VCaP (cell line): ENCODE measurements at regions not wholly inside any gene's neighbourhood (a gene's known extent, or its start where the extent isn't known, plus 50 kb on each side); places are given as distances from the start of the nearest gene placed in this dataset.

Experiments used
- H3K27ac ChIP-seq: fragments of 450-650 bp; 2 replicates; pipeline ENCODE4 v1.5.1; 2017
- TF ChIP-seq, protein P1 (sequence below): fragments of 450-650 bp; conservative IDR thresholded peaks from 2 replicates; pipeline ENCODE4 v1.5.1; 2017; ENCODE audit warnings: mild to moderate bottlenecking, moderate library complexity

DNA sequence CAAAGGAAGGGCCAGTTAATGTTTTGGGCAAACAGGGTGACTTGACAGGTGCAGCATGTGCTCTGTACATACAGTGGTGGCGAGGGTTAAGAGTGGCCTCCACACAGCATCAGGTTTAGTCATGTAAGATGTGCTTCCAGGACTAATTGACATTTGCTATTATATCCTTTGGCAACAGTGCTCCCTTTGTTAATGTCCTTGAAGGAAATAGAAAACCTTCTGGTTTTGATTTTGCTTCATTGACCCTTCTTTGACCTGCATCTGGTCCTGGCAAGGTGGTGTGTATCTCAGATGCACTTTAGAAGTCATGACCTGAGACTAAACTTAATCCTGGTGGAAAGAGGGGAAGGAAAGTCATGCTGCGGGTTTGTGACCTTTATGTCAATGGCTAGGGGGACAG is 440.0 kb downstream of the ENC1 start:
- no peak overlapping the region for H3K27ac ChIP-seq
- TF ChIP-seq, protein P1, sequence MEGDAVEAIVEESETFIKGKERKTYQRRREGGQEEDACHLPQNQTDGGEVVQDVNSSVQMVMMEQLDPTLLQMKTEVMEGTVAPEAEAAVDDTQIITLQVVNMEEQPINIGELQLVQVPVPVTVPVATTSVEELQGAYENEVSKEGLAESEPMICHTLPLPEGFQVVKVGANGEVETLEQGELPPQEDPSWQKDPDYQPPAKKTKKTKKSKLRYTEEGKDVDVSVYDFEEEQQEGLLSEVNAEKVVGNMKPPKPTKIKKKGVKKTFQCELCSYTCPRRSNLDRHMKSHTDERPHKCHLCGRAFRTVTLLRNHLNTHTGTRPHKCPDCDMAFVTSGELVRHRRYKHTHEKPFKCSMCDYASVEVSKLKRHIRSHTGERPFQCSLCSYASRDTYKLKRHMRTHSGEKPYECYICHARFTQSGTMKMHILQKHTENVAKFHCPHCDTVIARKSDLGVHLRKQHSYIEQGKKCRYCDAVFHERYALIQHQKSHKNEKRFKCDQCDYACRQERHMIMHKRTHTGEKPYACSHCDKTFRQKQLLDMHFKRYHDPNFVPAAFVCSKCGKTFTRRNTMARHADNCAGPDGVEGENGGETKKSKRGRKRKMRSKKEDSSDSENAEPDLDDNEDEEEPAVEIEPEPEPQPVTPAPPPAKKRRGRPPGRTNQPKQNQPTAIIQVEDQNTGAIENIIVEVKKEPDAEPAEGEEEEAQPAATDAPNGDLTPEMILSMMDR = no peak

DNA sequence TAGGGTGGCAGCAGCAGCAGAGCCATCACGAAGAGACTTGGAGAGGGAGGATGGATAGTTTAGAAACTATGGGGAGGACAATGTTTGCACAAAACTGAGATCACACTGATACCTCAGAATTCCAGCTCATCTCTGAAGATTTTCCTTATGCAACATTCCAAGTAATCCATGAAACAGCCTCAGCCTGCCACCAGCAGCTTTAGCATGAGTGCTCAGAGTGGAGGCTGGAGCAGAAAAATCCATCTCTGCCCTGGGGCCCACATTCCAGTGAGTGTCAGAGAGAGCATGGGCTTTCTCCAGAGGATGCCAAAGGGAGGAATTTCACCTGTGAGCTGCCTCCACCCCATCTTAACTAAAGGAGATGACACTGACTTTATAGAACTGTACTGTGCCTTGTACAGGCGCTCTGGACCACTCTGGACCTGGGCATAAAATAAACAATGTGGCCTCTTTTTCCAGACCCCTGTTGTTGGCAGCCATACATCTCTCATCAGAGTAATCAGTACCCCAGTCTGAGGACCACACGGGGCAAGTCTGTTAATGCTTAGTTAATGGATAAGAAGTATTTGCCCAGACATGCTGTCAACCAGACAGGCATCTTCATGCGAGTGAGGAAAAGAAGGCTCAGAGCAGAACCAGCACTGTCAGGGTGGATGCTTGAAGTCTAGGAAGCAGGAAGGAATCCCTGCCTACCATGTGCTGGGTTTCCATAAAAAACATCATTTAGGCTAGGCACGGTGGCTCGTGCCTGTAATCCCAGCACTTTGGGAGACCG is 440.9 kb downstream of the ENC1 start:
- TF ChIP-seq, protein P1 = no peak
- no peak overlapping the region for H3K27ac ChIP-seq

- TF ChIP-seq, protein P1 = no peak
- no peak overlapping the region for H3K27ac ChIP-seq
These were observed 441.5 kb downstream of the ENC1 start for GRCh38 chr5:74199005-74199404.

DNA sequence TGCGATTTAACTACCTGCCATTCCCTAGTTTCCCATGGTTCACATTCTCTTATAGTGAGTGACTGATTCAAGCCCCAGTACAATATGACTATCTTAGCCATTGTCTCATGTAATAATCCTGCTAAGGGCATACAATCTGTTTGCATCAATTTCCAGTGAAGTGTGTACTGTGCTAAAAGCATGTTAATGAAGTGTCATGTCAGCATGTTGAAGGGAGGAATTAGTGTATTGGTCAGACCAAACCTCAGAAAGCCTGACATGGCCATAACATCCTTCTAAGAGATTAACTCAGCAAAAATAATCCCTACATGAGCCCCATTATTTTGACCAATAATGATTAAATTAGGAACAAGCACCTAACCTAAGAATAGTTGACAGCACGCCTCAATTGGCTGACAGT is 442.4 kb downstream of the ENC1 start:
- TF ChIP-seq, protein P1 = no peak
- no peak overlapping the region for H3K27ac ChIP-seq

GRCh38 chr5:74196233-74196632 is 444.3 kb downstream of the ENC1 start:
- TF ChIP-seq, protein P1 = no peak
- no peak overlapping the region for H3K27ac ChIP-seq

DNA sequence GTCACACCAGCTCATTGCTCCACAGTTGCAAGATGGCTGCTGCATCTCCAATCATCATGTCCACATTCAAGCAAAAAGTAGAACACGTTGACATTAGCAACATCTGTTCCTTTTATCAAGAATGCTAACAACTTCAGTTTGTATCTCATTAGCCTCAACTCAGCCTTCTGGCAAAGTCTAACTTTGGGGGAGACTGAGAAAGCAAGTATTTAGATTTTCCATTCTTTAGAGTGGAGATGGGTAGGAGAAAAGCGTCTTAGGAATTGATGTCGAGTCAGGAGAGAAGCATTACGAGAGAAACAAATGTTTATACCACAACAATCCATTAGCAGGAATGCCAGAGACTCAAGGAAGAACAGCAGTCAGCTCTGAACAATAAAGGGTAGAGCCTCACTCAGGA is 446.3 kb downstream of the ENC1 start:
- TF ChIP-seq, protein P1 = no peak

DNA sequence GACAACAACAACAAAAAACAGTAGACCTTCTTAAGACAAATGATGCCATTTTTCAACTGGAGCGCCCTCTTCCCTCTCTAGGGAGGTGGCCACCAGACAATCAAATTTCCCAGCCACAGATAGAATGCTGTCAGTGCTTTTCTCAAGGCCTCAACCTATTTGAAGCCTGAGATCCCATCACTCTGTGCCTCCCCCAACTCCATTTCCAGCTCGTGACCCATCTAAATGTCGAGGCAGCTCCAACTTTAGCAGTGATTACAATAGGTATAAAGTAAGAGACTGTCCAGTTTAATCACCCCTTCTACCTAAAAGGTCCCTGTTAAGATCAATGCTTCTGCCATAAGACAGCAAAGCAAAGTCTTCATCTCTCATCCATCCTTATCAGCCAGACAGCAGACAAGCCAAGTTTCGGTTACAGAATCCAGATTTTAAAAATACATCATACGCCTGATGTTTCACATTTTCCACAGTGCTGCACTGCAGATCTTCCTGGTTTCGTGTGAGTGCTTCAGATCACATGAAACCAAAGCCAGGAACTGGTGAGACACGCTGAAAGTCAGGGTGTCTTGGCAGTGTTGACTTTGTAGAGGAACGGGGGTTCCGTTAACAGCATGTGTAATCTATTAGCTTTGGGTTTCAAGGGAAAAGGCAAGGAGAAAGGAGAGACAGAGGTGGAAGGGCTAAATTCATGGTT is 447.8 kb downstream of the ENC1 start:
- H3K27ac ChIP-seq = no peak overlapping the region
- TF ChIP-seq, protein P1 = no peak

More for the DNA sequence above, 446.3 kb downstream of the ENC1 start:
- H3K27ac ChIP-seq = no peak overlapping the region
